ENCODE measurements at regions not wholly inside any gene's neighbourhood (a gene's known extent, or its start where the extent isn't known, plus 50 kb on each side); places are given as distances from the start of the nearest gene placed in this dataset.

GRCh38 chr9:38233343-38233742 lies 159.2 kb upstream of the ALDH1B1 start:
- no peak for ATAC-seq
- DNase-seq: no peak

GRCh38 chr9:38232895-38233294 lies 159.6 kb upstream of the ALDH1B1 start:
- DNase-seq: no peak
- TF ChIP-seq, protein P1, sequence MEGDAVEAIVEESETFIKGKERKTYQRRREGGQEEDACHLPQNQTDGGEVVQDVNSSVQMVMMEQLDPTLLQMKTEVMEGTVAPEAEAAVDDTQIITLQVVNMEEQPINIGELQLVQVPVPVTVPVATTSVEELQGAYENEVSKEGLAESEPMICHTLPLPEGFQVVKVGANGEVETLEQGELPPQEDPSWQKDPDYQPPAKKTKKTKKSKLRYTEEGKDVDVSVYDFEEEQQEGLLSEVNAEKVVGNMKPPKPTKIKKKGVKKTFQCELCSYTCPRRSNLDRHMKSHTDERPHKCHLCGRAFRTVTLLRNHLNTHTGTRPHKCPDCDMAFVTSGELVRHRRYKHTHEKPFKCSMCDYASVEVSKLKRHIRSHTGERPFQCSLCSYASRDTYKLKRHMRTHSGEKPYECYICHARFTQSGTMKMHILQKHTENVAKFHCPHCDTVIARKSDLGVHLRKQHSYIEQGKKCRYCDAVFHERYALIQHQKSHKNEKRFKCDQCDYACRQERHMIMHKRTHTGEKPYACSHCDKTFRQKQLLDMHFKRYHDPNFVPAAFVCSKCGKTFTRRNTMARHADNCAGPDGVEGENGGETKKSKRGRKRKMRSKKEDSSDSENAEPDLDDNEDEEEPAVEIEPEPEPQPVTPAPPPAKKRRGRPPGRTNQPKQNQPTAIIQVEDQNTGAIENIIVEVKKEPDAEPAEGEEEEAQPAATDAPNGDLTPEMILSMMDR (IDR thresholded peaks at IDR 0.05): no peak
- intact Hi-C loops (cut with DNase I, micrococcal nuclease): loop anchor here in 1 of 2 donors (10.0 kb wide), 1 partner anchor 58 kb away; no protein-coding TSS in a partner anchor
- no peak overlapping the region for H3K4me3 ChIP-seq
- no peaks in the 10 kb centered on the region for H3K36me3 ChIP-seq (ENCODE audit: low read depth)
- ATAC-seq: peak; percentile 23
- H3K9me3 ChIP-seq: no peaks in the 10 kb centered on the region
- H3K4me1 ChIP-seq (ENCODE audit: low read depth): no peaks in the 10 kb centered on the region

More at GRCh38 chr9:38233343-38233742, 159.2 kb upstream of the ALDH1B1 start:
- Histone ChIP-seq H3K9me3 (no peaks in the 10 kb centered on the region), H3K4me3 (no peak overlapping the region), H3K4me1 (ENCODE audit: low read depth) (no peaks in the 10 kb centered on the region), H3K36me3 (ENCODE audit: low read depth) (no peaks in the 10 kb centered on the region)
- TF ChIP-seq, protein P1 (IDR thresholded peaks at IDR 0.05): no peak
- intact Hi-C loops (cut with DNase I, micrococcal nuclease): loop anchor here in 1 of 2 donors (10.0 kb wide), 1 partner anchor 59 kb away; no protein-coding TSS in a partner anchor

- H3K36me3 ChIP-seq (ENCODE audit: low read depth): no peaks in the 10 kb centered on the region
These were observed 160.6 kb upstream of the SHB start for GRCh38 chr9:38229504-38230155.

DNA sequence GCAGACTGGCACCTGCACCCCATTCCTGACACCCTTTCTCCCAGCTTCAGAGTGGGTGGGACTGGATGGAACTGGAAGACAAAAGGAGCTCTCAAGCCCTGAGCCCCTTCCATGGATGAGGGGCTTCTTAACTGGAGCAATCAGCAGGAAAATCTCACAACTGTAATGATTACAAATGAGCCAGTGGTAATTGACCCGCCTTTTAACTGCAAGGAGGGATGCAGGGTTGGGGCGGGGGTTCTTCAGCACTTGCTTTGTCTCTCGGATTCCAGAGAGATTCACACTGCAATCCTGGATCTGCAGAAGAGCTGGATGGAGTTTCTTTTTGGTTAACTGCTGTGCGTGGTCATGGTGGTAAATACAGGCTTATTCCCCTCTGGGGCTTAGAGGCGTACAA lies 160.1 kb upstream of the SHB start:
- Histone ChIP-seq H3K36me3 (ENCODE audit: low read depth) (no peaks in the 10 kb centered on the region), H3K4me3 (no peak overlapping the region), H3K9me3 (no peaks in the 10 kb centered on the region), H3K4me1 (ENCODE audit: low read depth) (no peaks in the 10 kb centered on the region)
- ATAC-seq (no peak), DNase-seq (no peak)
- TF ChIP-seq, protein P1 (IDR thresholded peaks at IDR 0.05): no peak
- intact Hi-C loops (cut with DNase I, micrococcal nuclease): no loop called here

More at GRCh38 chr9:38229504-38230155, 160.6 kb upstream of the SHB start:
- H3K9me3 ChIP-seq: no peaks in the 10 kb centered on the region
- DNase-seq: no peak
- no peak overlapping the region for H3K4me3 ChIP-seq
- no peaks in the 10 kb centered on the region for H3K4me1 ChIP-seq (ENCODE audit: low read depth)
- TF ChIP-seq, protein P1 (IDR thresholded peaks at IDR 0.05): no peak
- intact Hi-C loops (cut with DNase I, micrococcal nuclease): loop anchor here in 1 of 2 donors (10.0 kb wide), 1 partner anchor 55 kb away; no protein-coding TSS in a partner anchor
- ATAC-seq: no peak

GRCh38 chr9:38228331-38229103 lies 159.5 kb upstream of the SHB start:
- Histone ChIP-seq H3K4me1 (ENCODE audit: low read depth) (no peaks in the 10 kb centered on the region), H3K36me3 (ENCODE audit: low read depth) (no peaks in the 10 kb centered on the region), H3K9me3 (no peaks in the 10 kb centered on the region), H3K4me3 (no peak overlapping the region)
- intact Hi-C loops (cut with DNase I, micrococcal nuclease): no loop called here
- TF ChIP-seq, protein P1 (IDR thresholded peaks at IDR 0.05): no peak
- ATAC-seq (no peak), DNase-seq (no peak)

Data from mucosa of descending colon (tissue), 3 donors.